H9 (cell line): ENCODE measurements at regions not wholly inside any gene's neighbourhood (a gene's known extent, or its start where the extent isn't known, plus 50 kb on each side); places are given as distances from the start of the nearest gene placed in this dataset.

Experiments used
- DNase-seq: peaks from one replicate; pipeline ENCODE4 v3.0.0-alpha.2; 2017
- H2AFZ ChIP-seq: one replicate; pipeline ENCODE4 v1.6.1; 2013; ENCODE audit warnings: mild to moderate bottlenecking, low read length, control low read depth, moderate library complexity
- H2AK5ac ChIP-seq: 2 replicates; pipeline ENCODE4 v1.6.1; 2013; ENCODE audit warnings: low read length, control low read depth, mixed read lengths; ENCODE audit not compliant: insufficient read length
- H2BK120ac ChIP-seq: one replicate; pipeline ENCODE4 v1.6.1; 2013; ENCODE audit warnings: low read depth, mild to moderate bottlenecking, low read length, control low read depth, inconsistent platforms; ENCODE audit not compliant: poor library complexity, severe bottlenecking
- H2BK12ac ChIP-seq: 2 replicates; pipeline ENCODE4 v1.6.1; 2013; ENCODE audit warnings: low read length, control low read depth, mixed read lengths, low read depth; ENCODE audit not compliant: insufficient read length
- H2BK15ac ChIP-seq: 2 replicates; pipeline ENCODE4 v1.6.1; 2013; ENCODE audit warnings: low read depth, low read length, control low read depth
- H2BK20ac ChIP-seq: one replicate; pipeline ENCODE4 v1.6.1; 2013; ENCODE audit warnings: low read depth, mild to moderate bottlenecking, low read length, control low read depth, inconsistent platforms; ENCODE audit not compliant: poor library complexity, severe bottlenecking
- H2BK5ac ChIP-seq: 2 replicates; pipeline ENCODE4 v1.6.1; 2013; ENCODE audit warnings: low read length, control low read depth, mixed read lengths; ENCODE audit not compliant: insufficient read length
- H3K14ac ChIP-seq: 2 replicates; pipeline ENCODE4 v1.6.1; 2013; ENCODE audit warnings: low read length, control low read depth; ENCODE audit not compliant: insufficient read depth
- H3K18ac ChIP-seq: 2 replicates; pipeline ENCODE4 v1.6.1; 2013; ENCODE audit warnings: low read depth, mild to moderate bottlenecking, mixed read lengths, low read length, control low read depth; ENCODE audit not compliant: insufficient read length
- H3K23ac ChIP-seq: 2 replicates; pipeline ENCODE4 v1.6.1; 2013; ENCODE audit warnings: low read length, control low read depth, mixed read lengths, low read depth; ENCODE audit not compliant: insufficient read length
- H3K23me2 ChIP-seq: 2 replicates; pipeline ENCODE4 v1.6.1; 2013; ENCODE audit warnings: low read depth, mild to moderate bottlenecking, mixed read lengths, low read length, control low read depth; ENCODE audit not compliant: insufficient read length, poor library complexity, severe bottlenecking
- H3K27ac ChIP-seq: 2 replicates; pipeline ENCODE4 v1.5.1; 2013; ENCODE audit warnings: low read length, control low read depth, mixed read lengths, low read depth; ENCODE audit not compliant: insufficient read length
- H3K27me3 ChIP-seq: 2 replicates; pipeline ENCODE4 v1.6.1; 2013; ENCODE audit warnings: low read length, control low read depth, inconsistent platforms; ENCODE audit not compliant: insufficient read depth
- H3K4ac ChIP-seq: 2 replicates; pipeline ENCODE4 v1.6.1; 2013; ENCODE audit warnings: low read depth, mild to moderate bottlenecking, control low read depth, inconsistent platforms, low read length, moderate library complexity
- H3K4me1 ChIP-seq: 2 replicates; pipeline ENCODE4 v1.6.1; 2013; ENCODE audit warnings: low read length, control low read depth, inconsistent platforms; ENCODE audit not compliant: insufficient read depth
- H3K4me2 ChIP-seq: 2 replicates; pipeline ENCODE4 v1.6.1; 2013; ENCODE audit warnings: low read length, control low read depth, mixed read lengths; ENCODE audit not compliant: insufficient read length, insufficient read depth
- H3K56ac ChIP-seq: 2 replicates; pipeline ENCODE4 v1.6.1; 2013; ENCODE audit warnings: low read depth, mild to moderate bottlenecking, mixed read lengths, low read length, control low read depth; ENCODE audit not compliant: insufficient read length
- H3K79me1 ChIP-seq: 2 replicates; pipeline ENCODE4 v1.6.1; 2013; ENCODE audit warnings: low read depth, mild to moderate bottlenecking, moderate library complexity, low read length, control low read depth, inconsistent platforms; ENCODE audit not compliant: insufficient read depth, poor library complexity, severe bottlenecking
- H3K79me2 ChIP-seq: 2 replicates; pipeline ENCODE4 v1.6.1; 2013; ENCODE audit warnings: low read length, control low read depth, inconsistent platforms; ENCODE audit not compliant: insufficient read depth
- H3K9ac ChIP-seq: 2 replicates; pipeline ENCODE4 v1.6.1; 2013; ENCODE audit warnings: low read length, control low read depth, mixed read lengths; ENCODE audit not compliant: insufficient read length; ENCODE audit errors: extremely low read depth
- H3K9me3 ChIP-seq: one replicate; pipeline ENCODE4 v1.6.1; 2013; ENCODE audit warnings: low read depth, low read length, inconsistent platforms; ENCODE audit not compliant: control insufficient read depth
- H3T11ph ChIP-seq: one replicate; pipeline ENCODE4 v1.6.1; 2013; ENCODE audit warnings: mild to moderate bottlenecking, low read length, control low read depth, inconsistent platforms
- H4K20me1 ChIP-seq: one replicate; pipeline ENCODE4 v1.6.1; 2013; ENCODE audit not compliant: control insufficient read depth, insufficient read length, insufficient read depth
- H4K5ac ChIP-seq: 2 replicates; pipeline ENCODE4 v1.6.1; 2013; ENCODE audit warnings: low read depth, mild to moderate bottlenecking, mixed read lengths, low read length, control low read depth; ENCODE audit not compliant: insufficient read length
- H4K8ac ChIP-seq: replicated peaks from 2 replicates; pipeline ENCODE4 v1.6.1; 2013; ENCODE audit warnings: low read length, control low read depth, mixed read lengths, low read depth; ENCODE audit not compliant: insufficient read length
- H4K91ac ChIP-seq: 2 replicates; pipeline ENCODE4 v1.6.1; 2013; ENCODE audit warnings: low read depth, mild to moderate bottlenecking, moderate library complexity, mixed read lengths, low read length, control low read depth; ENCODE audit not compliant: insufficient read length
- H3K27ac Mint-ChIP-seq, 3 experiments: 2 replicates in 2 of 3; 3 replicates in 1 of 3; pipeline ENCODE4 v1.8.0; 2020 to 2021; ENCODE audit warnings: mixed read lengths in 3 of 3, mild to moderate bottlenecking in 1 of 3, moderate library complexity in 1 of 3
- H3K27me3 Mint-ChIP-seq: 2 replicates; pipeline ENCODE4 v1.8.0; 2021; ENCODE audit warnings: low read depth, mild to moderate bottlenecking, moderate library complexity, mixed read lengths
- H3K36me3 Mint-ChIP-seq, 3 experiments: 2 replicates in 2 of 3; 3 replicates in 1 of 3; pipeline ENCODE4 v1.8.0; 2020 to 2021; ENCODE audit warnings: low read depth in 3 of 3, mixed read lengths in 3 of 3; ENCODE audit not compliant: insufficient read depth in 1 of 3
- H3K4me1 Mint-ChIP-seq, 2 experiments: 2 replicates each; pipeline ENCODE4 v1.8.0; 2020; ENCODE audit warnings: mixed read lengths in 2 of 2
- H3K4me3 Mint-ChIP-seq, 2 experiments: 2 replicates in 1 of 2; 3 replicates in 1 of 2; pipeline ENCODE4 v1.8.0; 2020 to 2021; ENCODE audit warnings: mild to moderate bottlenecking in 2 of 2, mixed read lengths in 2 of 2, moderate library complexity in 1 of 2
- H3K9me3 Mint-ChIP-seq, 2 experiments: 2 replicates in 1 of 2; 3 replicates in 1 of 2; pipeline ENCODE4 v1.8.0; 2020; ENCODE audit warnings: mild to moderate bottlenecking in 2 of 2, mixed read lengths in 2 of 2, moderate library complexity in 1 of 2
- TF ChIP-seq, protein P1 (sequence below): fragments of 200-600 bp; sonication (generic); conservative IDR thresholded peaks from 3 replicates; pipeline ENCODE4 v1.8.0; 2021; ENCODE audit warnings: antibody characterized with exemption, mild to moderate bottlenecking

DNA sequence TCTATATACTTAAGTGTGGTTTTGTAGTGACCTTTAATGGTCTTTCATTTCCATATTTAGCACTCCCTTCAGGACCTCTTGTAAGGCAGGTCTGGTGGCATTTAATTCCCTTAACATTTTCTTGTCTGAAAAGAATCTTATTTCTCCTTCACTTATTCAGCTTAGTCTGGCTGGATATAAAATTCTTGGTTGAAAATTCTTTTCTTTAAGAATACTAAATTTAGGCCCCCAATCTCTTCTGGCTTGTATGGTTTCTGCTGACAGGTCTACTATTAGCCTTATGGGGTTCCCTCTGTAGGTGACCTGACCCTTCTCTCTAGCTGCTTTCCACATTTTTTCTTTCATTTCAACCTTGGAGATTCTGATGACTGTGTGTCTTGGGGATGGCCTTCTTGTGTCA is 236.9 kb downstream of the THBS2 start:
- H2BK120ac ChIP-seq = no peak overlapping the region
- no peaks in the 10 kb centered on the region for H3K27me3 ChIP-seq
- no peak overlapping the region for H4K8ac ChIP-seq
- H3K27ac ChIP-seq = no peak overlapping the region
- H2AK5ac ChIP-seq = no peak overlapping the region
- no peaks in the 10 kb centered on the region for H3K9me3 ChIP-seq
- no peak overlapping the region for H2AFZ ChIP-seq
- H2BK20ac ChIP-seq = no peak overlapping the region
- H3K56ac ChIP-seq = no peak overlapping the region
- no peak overlapping the region for H2BK5ac ChIP-seq
- H3K18ac ChIP-seq = no peak overlapping the region
- no peak overlapping the region for H3K9ac ChIP-seq
- H3K79me1 ChIP-seq = no peaks in the 10 kb centered on the region
- Mint-ChIP-seq H3K36me3 (peaks cover 17 to 42% (median 22%) of the 10 kb centered on the region in 3 experiments), H3K4me1 (peaks cover 18 to 34% of the 10 kb centered on the region in 2 experiments), H3K4me3 (no peak overlapping the region), H3K27me3 (no peaks in the 10 kb centered on the region), H3K9me3 (peaks cover 29 to 39% of the 10 kb centered on the region in 2 experiments), H3K27ac (no peak overlapping the region)
- H3K79me2 ChIP-seq = no peaks in the 10 kb centered on the region
- no peak overlapping the region for H4K5ac ChIP-seq
- TF ChIP-seq, protein P1, sequence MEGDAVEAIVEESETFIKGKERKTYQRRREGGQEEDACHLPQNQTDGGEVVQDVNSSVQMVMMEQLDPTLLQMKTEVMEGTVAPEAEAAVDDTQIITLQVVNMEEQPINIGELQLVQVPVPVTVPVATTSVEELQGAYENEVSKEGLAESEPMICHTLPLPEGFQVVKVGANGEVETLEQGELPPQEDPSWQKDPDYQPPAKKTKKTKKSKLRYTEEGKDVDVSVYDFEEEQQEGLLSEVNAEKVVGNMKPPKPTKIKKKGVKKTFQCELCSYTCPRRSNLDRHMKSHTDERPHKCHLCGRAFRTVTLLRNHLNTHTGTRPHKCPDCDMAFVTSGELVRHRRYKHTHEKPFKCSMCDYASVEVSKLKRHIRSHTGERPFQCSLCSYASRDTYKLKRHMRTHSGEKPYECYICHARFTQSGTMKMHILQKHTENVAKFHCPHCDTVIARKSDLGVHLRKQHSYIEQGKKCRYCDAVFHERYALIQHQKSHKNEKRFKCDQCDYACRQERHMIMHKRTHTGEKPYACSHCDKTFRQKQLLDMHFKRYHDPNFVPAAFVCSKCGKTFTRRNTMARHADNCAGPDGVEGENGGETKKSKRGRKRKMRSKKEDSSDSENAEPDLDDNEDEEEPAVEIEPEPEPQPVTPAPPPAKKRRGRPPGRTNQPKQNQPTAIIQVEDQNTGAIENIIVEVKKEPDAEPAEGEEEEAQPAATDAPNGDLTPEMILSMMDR = no peak
- H3K4me1 ChIP-seq = no peaks in the 10 kb centered on the region
- no peak overlapping the region for H3K4ac ChIP-seq
- H3K14ac ChIP-seq = no peak overlapping the region
- H3T11ph ChIP-seq = no peak overlapping the region
- H4K20me1 ChIP-seq = no peaks in the 10 kb centered on the region
- H3K4me2 ChIP-seq = no peak overlapping the region
- no peak overlapping the region for H3K23ac ChIP-seq
- no peak overlapping the region for H2BK12ac ChIP-seq
- no peak overlapping the region for H2BK15ac ChIP-seq
- H4K91ac ChIP-seq = no peak overlapping the region
- no peak for DNase-seq
- H3K23me2 ChIP-seq = no peaks in the 10 kb centered on the region
